Stimulated activated CD8-positive, alpha-beta memory T cell treated with anti-CD3 and anti-CD28 coated beads, Interleukin-7, amount 100 ng/mL, for 1 hour (primary cell): ENCODE measurements at regions not wholly inside any gene's neighbourhood (a gene's known extent, or its start where the extent isn't known, plus 50 kb on each side); places are given as distances from the start of the nearest gene placed in this dataset.
"Not testable (repeated sequence)": the region's sequence is repeated elsewhere in the genome, so short reads cannot be mapped to it uniquely, and the experiment has no call there.

Source experiments
- DNase-seq, 2 donors: peaks; one replicate each; pipeline ENCODE4 v3.0.0-alpha.2; 2020; ENCODE audit warnings: low read depth in 2 of 2

- DNase-seq, result no peak
These were observed 87.5 kb upstream of the WSB1 start for GRCh38 chr17:27206447-27206846.

DNA sequence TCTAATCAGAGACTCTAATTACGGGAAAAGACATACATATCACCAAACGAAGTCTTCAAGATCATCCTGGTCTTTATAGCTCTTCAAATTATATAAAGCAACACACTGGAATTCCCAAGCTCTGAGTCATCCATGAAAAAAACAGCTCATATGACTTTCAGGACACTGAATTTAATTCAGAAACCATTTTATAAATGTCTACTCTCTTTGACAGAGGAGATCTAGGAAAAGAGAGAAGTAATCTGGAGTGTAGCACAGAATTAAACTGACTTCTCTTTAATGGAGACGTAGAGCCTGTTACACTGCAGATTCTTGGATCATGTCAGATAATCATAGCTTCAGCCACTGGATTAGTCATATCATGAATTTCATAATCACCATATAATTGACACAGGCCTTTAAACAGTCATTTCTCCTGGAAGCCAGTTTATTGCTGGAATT is 86.8 kb upstream of the WSB1 start:
- no peak for DNase-seq

- DNase-seq, result not testable (repeated sequence)
These were observed 85.5 kb upstream of the WSB1 start for GRCh38 chr17:27208370-27208769.

DNA sequence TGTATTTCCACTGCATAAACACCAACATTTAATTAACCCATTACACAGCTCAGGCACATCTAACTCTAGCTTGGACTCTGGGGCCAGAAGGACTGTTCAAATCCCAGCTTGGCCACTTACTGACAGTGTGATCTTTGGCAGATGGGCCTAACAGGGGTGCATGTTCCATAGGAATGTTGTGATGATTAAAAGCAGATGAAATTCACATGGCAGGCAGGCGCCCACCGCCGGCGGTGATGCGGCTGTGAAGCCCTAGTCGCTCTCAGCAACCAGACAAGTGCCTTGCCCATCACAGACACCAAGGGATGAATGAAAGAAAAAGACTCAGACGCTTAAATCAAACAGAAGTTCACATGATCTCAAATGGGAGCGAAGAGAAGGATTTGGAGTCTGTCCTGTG is 84.6 kb upstream of the WSB1 start:
- no peak for DNase-seq

DNA sequence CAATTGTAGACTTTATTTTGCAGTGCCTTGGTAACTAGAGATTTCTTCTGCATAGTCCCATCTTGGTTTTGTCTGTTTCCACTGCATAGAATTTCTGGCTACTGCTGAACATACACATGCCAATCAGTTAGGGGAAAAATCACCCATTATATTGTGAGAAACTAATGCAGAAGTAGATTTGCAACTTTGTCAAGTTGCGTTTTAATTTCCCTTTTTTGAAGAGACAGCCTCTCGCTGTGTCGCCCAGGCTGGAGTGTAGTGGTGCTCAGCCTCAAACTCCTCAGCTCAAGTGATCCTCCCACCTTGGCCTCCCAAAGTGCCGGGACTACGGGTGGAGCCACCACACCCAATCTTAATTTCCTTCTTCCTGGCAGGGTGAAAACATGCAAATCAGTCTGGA is 83.1 kb upstream of the WSB1 start:
- not testable (repeated sequence) for DNase-seq

- DNase-seq, result no peak
These were observed 77.1 kb upstream of the WSB1 start for GRCh38 chr17:27216836-27217235.

- no peak for DNase-seq
These were observed 76.3 kb upstream of the WSB1 start for GRCh38 chr17:27217631-27218030.

DNA sequence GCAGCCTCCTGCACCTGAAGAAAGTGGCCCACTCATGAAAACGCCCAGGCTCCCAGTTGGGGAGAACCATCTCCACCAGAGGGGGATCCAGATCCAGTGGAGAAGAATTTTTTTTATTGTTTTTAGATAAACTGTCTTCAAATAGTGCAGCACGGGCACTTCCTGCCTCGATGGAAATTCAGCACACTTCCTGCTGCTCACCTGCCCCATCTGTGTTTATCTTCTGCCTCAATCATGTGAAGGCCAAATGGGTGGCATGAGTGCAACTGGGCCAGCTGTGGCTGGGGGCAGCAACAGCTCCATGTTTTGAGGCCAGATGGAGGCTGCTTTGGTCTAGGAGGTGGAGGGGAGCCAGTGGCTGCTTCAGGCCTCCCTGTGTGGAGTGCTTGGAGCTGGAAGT is 75.9 kb upstream of the WSB1 start:
- DNase-seq, result no peak

GRCh38 chr17:27218719-27219488 is 75.0 kb upstream of the WSB1 start:
- DNase-seq, result no peak

- DNase-seq, result no peak
These were observed 71.4 kb upstream of the WSB1 start for GRCh38 chr17:27222515-27222914.

GRCh38 chr17:27224526-27225315 is 69.2 kb upstream of the WSB1 start:
- no peak for DNase-seq

- no peak for DNase-seq
These were observed 67.2 kb upstream of the WSB1 start for GRCh38 chr17:27226611-27227230.

- no peak for DNase-seq
These were observed 62.9 kb upstream of the WSB1 start for GRCh38 chr17:27230996-27231395.

- DNase-seq, result no peak
These were observed 61.6 kb upstream of the WSB1 start for GRCh38 chr17:27232328-27232727.

DNA sequence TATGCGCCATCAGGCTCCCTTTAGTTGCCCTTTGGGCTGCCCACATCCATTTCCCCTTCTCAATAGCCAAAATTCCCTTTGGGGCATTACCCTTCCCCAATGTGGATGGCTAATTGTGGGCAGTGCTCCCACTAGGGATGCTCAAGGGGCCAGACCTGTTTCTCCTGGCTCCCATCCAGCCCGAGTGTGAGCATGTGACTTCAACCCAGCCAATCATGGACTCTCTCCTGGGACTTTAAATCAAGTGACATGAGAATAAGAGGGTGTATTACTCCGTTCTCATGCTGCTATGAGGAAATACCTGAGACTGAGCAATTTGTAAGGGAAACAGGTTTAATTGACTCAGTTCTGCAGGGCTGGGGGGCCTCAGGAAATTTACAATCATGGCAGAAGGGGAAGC is 60.9 kb upstream of the WSB1 start:
- DNase-seq, result no peak

- no peak for DNase-seq
These were observed 60.1 kb upstream of the WSB1 start for GRCh38 chr17:27233776-27234175.

DNA sequence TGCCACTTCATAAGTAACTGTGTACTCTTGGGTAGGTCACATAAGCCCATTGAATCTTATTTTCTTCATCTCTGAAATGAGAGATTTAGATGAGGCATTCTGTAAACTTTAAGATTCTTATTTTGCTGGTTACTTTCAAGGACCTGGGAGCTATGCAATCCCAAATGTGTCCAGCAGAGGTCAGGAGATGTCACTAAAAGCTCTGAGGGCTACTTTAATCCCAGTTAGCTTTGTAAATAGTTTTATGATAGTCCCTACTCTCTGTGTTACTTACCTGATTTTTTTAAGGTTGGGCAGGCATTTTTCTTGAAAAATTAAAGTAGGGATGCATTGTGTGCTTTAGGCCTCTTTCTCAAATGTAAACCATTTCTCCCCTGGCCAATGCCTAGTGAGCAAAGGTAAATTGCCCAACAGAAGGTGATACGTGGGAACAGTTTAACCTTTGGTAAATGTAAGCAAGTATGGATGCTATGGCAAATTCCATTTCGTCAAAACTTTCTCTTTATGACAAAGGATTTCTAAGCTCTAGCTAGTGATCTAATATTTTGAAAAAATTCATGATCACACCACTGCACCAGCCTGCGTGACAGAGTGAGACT is 57.1 kb upstream of the WSB1 start:
- peak; percentile 66 to 68 for DNase-seq

- no peak for DNase-seq
These were observed 56.0 kb upstream of the WSB1 start for GRCh38 chr17:27237890-27238289.

DNA sequence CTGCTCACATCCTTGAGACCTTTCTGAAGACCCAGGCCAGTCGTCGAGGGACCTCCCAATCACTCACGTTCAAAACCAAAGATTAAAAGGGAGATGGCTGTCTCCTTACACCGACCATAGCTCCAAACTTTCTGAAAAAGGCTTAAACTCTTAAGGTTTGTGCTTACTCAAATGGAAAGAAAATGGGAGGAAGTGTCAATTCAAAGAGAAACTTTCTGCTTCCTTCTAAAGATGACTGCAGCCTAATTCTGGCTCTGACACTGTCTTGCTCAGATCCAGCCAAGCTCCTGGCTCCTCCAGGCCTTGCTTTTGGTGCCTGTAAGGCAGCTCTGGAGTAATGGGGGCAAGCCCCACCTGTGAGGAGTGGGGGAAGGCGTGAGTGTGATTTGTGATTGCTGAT is 54.9 kb upstream of the WSB1 start:
- no peak for DNase-seq

DNA sequence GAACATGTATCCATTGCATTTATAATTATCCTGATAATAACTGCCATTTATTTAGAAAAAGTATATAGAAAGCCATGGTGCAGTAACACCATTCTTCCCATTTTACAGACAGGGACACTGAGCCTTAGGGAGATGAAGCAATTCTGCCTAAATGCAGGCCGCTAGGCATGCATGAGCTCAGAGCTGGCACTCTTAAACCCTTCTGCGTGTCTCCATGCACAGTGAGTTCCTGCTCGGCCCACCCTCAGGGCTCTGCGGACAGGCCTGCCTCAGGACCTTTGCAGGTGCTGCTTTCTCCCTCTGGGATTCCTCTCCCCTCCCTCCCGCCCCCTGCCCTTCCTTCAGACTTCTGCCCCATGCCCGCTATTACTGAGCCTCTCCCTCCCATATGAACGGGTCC is 54.3 kb upstream of the WSB1 start:
- no peak for DNase-seq

GRCh38 chr17:27240086-27240801 is 53.7 kb upstream of the WSB1 start:
- no peak for DNase-seq

DNA sequence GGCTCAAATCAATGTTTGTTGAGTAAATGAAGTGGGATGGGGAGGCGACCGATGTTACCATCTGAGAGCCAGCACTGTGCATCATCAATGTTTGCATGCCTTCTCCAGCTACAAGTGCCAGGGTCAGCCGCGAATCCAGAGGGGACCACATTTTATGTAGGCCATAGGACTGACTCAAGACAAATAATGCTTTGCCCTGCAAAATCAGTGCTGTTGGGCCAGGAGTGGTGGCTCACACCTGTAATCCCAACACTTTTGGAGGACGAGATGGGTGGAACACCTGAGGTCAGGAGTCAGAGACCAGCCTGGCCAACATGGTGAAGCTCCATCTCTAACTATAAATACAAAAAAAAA is 53.1 kb upstream of the WSB1 start:
- DNase-seq, result no peak
